ENCODE measurements at regions not wholly inside any gene's neighbourhood (a gene's known extent, or its start where the extent isn't known, plus 50 kb on each side); places are given as distances from the start of the nearest gene placed in this dataset.

- H3K4me3 ChIP-seq (ENCODE audit: low read depth in 2 of 2, low read length in 2 of 2) = peak overlapping the region; percentile 39 to 51
- no peaks in the 10 kb centered on the region for H3K27me3 ChIP-seq (ENCODE audit: control insufficient read depth, insufficient read depth, low read length)
- ATAC-seq = no peak
- peaks cover 5% of the 10 kb centered on the region; the same call in 1 of the 2 replicates for H3K36me3 ChIP-seq (ENCODE audit: control insufficient read depth, insufficient read depth, low read length)
- no peak overlapping the region for H3K27ac ChIP-seq (ENCODE audit: low read length)
- no TSS peak for BruUV-seq (replicated peaks)
- in situ Hi-C loops (cut with HindIII; ENCODE audit: low pct_unique_long_range_greater_than_20kb, low sequenced_read_pairs) (no loop called here), intact Hi-C loops (cut with micrococcal nuclease; ENCODE audit: unreplicated experiment) (loop anchor here (10.0 kb wide), 1 partner anchor 191 kb away; no protein-coding TSS in a partner anchor)
- no peaks in the 10 kb centered on the region; the same call in none of the 2 replicates for H3K4me1 ChIP-seq (ENCODE audit: control insufficient read depth, insufficient read depth, low read length)
- no peak for DNase-seq (ENCODE audit: low read depth, low spot score)
- POLR2A ChIA-PET = no interaction called here
- CTCF ChIA-PET = no interaction called here
- H3K9me3 ChIP-seq (ENCODE audit: control insufficient read depth, insufficient read depth, low read depth, low read length) = no peaks in the 10 kb centered on the region
- no peak for TF ChIP-seq POLR2AphosphoS5 (IDR thresholded peaks at IDR 0.05; ENCODE audit: low read depth, low read length)
- TF ChIP-seq TCF7L2 (IDR thresholded peaks at IDR 0.05; ENCODE audit: low read depth, low read length) = no peak
- TF ChIP-seq, protein P1, sequence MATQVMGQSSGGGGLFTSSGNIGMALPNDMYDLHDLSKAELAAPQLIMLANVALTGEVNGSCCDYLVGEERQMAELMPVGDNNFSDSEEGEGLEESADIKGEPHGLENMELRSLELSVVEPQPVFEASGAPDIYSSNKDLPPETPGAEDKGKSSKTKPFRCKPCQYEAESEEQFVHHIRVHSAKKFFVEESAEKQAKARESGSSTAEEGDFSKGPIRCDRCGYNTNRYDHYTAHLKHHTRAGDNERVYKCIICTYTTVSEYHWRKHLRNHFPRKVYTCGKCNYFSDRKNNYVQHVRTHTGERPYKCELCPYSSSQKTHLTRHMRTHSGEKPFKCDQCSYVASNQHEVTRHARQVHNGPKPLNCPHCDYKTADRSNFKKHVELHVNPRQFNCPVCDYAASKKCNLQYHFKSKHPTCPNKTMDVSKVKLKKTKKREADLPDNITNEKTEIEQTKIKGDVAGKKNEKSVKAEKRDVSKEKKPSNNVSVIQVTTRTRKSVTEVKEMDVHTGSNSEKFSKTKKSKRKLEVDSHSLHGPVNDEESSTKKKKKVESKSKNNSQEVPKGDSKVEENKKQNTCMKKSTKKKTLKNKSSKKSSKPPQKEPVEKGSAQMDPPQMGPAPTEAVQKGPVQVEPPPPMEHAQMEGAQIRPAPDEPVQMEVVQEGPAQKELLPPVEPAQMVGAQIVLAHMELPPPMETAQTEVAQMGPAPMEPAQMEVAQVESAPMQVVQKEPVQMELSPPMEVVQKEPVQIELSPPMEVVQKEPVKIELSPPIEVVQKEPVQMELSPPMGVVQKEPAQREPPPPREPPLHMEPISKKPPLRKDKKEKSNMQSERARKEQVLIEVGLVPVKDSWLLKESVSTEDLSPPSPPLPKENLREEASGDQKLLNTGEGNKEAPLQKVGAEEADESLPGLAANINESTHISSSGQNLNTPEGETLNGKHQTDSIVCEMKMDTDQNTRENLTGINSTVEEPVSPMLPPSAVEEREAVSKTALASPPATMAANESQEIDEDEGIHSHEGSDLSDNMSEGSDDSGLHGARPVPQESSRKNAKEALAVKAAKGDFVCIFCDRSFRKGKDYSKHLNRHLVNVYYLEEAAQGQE (IDR thresholded peaks at IDR 0.05; ENCODE audit: insufficient read depth in 1 of 2, low read depth in 2 of 2, low read length in 1 of 2) = no peak
- TF ChIP-seq SIN3A (IDR thresholded peaks at IDR 0.05; ENCODE audit: borderline replicate concordance, insufficient read depth, low read depth, low read length) = no peak
- TF ChIP-seq, protein P2, sequence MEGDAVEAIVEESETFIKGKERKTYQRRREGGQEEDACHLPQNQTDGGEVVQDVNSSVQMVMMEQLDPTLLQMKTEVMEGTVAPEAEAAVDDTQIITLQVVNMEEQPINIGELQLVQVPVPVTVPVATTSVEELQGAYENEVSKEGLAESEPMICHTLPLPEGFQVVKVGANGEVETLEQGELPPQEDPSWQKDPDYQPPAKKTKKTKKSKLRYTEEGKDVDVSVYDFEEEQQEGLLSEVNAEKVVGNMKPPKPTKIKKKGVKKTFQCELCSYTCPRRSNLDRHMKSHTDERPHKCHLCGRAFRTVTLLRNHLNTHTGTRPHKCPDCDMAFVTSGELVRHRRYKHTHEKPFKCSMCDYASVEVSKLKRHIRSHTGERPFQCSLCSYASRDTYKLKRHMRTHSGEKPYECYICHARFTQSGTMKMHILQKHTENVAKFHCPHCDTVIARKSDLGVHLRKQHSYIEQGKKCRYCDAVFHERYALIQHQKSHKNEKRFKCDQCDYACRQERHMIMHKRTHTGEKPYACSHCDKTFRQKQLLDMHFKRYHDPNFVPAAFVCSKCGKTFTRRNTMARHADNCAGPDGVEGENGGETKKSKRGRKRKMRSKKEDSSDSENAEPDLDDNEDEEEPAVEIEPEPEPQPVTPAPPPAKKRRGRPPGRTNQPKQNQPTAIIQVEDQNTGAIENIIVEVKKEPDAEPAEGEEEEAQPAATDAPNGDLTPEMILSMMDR (IDR thresholded peaks at IDR 0.05) = no peak
These were observed 111.3 kb upstream of the SMURF2 start for GRCh38 chr17:64773386-64773835.

DNA sequence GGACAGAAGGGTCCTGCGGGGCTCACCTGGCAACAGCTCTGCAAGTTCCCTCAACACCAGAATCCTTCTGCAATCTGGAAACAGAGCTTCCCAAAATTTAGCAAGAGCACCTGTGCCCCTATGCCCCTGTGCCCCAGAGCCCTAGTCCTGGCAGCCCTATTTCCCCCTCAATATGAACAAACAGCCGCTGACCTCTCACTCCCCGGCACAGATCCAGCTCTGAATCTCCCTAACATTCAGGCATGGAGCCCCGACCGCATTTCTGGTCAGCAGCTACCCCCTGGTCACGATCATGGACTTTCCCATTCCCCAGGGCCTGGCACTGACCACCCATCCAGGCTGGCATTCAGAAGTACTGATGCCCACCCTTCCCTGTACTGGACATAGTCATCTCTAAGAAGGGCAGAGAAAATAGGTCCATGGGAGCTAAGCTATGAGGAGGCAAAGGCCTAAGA lies 110.8 kb upstream of the SMURF2 start:
- Histone ChIP-seq H3K4me3 (ENCODE audit: low read depth in 2 of 2, low read length in 2 of 2) (no peak overlapping the region), H3K27ac (ENCODE audit: low read length) (no peak overlapping the region), H3K36me3 (ENCODE audit: control insufficient read depth, insufficient read depth, low read length) (peaks cover 5% of the 10 kb centered on the region; the same call in 1 of the 2 replicates), H3K4me1 (ENCODE audit: control insufficient read depth, insufficient read depth, low read length) (no peaks in the 10 kb centered on the region; the same call in none of the 2 replicates), H3K27me3 (ENCODE audit: control insufficient read depth, insufficient read depth, low read length) (no peaks in the 10 kb centered on the region), H3K9me3 (ENCODE audit: control insufficient read depth, insufficient read depth, low read depth, low read length) (no peaks in the 10 kb centered on the region)
- DNase-seq (ENCODE audit: low read depth, low spot score) (no peak), ATAC-seq (no peak)
- POLR2A ChIA-PET = no interaction called here
- BruUV-seq (replicated peaks) = no TSS peak
- CTCF ChIA-PET = no interaction called here
- in situ Hi-C loops (cut with HindIII; ENCODE audit: low pct_unique_long_range_greater_than_20kb, low sequenced_read_pairs) (no loop called here), intact Hi-C loops (cut with micrococcal nuclease; ENCODE audit: unreplicated experiment) (loop anchor here (10.0 kb wide), 1 partner anchor 192 kb away; no protein-coding TSS in a partner anchor)
- TF ChIP-seq, protein P2 (IDR thresholded peaks at IDR 0.05) = no peak
- no peak for TF ChIP-seq TCF7L2 (IDR thresholded peaks at IDR 0.05; ENCODE audit: low read depth, low read length)
- TF ChIP-seq, protein P1 (IDR thresholded peaks at IDR 0.05; ENCODE audit: insufficient read depth in 1 of 2, low read depth in 2 of 2, low read length in 1 of 2) = no peak
- TF ChIP-seq SIN3A (IDR thresholded peaks at IDR 0.05; ENCODE audit: borderline replicate concordance, insufficient read depth, low read depth, low read length) = no peak
- no peak for TF ChIP-seq POLR2AphosphoS5 (IDR thresholded peaks at IDR 0.05; ENCODE audit: low read depth, low read length)

All from Panc1 (cell line).